Lung (tissue), 11 donors: ENCODE measurements at regions not wholly inside any gene's neighbourhood (a gene's known extent, or its start where the extent isn't known, plus 50 kb on each side); places are given as distances from the start of the nearest gene placed in this dataset.

Experiments used
- ATAC-seq: fragments of 200-7000 bp; cut with Tn5 transposase; one replicate; pipeline ENCODE4 v1.9.1; 2020; ENCODE audit warnings: moderate number of reproducible peaks; ENCODE audit not compliant: insufficient read depth, low FRiP score
- DNase-seq, 3 donors: peaks; one replicate each; pipeline ENCODE4 v3.0.0-alpha.2; 2013 to 2017
- H3K27ac ChIP-seq, 2 donors: one replicate each; pipeline ENCODE4 v1.5.1; 2013; ENCODE audit warnings: mild to moderate bottlenecking in 2 of 2, moderate library complexity in 2 of 2, control low read depth in 1 of 2, inconsistent platforms in 1 of 2, low read depth in 1 of 2, low read length in 1 of 2
- H3K27me3 ChIP-seq, 3 donors: one replicate each; pipeline ENCODE4 v1.5.1; 2013; ENCODE audit warnings: low read length in 2 of 3; ENCODE audit not compliant: control insufficient read depth in 3 of 3, insufficient read depth in 3 of 3
- H3K36me3 ChIP-seq, 4 donors: one replicate each; pipeline ENCODE4 v1.5.1; 2013; ENCODE audit warnings: low read length in 4 of 4, mild to moderate bottlenecking in 1 of 4, moderate library complexity in 1 of 4; ENCODE audit not compliant: control insufficient read depth in 4 of 4, insufficient read depth in 4 of 4
- H3K4me1 ChIP-seq, 5 donors: one replicate each; pipeline ENCODE4 v1.5.1; 2013; ENCODE audit warnings: low read length in 5 of 5, mild to moderate bottlenecking in 2 of 5, moderate library complexity in 1 of 5; ENCODE audit not compliant: control insufficient read depth in 5 of 5, insufficient read depth in 5 of 5
- H3K4me3 ChIP-seq: one replicate; pipeline ENCODE4 v1.5.1; 2013; ENCODE audit warnings: mild to moderate bottlenecking, control low read depth, moderate library complexity
- H3K9ac ChIP-seq, 2 donors: one replicate each; pipeline ENCODE4 v1.5.1; 2013; ENCODE audit warnings: low read length in 2 of 2, control low read depth in 1 of 2; ENCODE audit not compliant: insufficient read depth in 1 of 2
- H3K9me3 ChIP-seq, 4 donors: one replicate each; pipeline ENCODE4 v1.5.1; 2013; ENCODE audit warnings: low read length in 3 of 4, mild to moderate bottlenecking in 1 of 4, moderate library complexity in 1 of 4; ENCODE audit not compliant: control insufficient read depth in 4 of 4, insufficient read depth in 3 of 4
- WGBS, 2 donors: extraction: QIAGEN DNeasy Blood & Tissue Kit; methylation state at CpG; one replicate each; pipeline ENCODE4 v1.1.7; 2013; 5-methylcytosine and 5-hydroxymethylcytosine counted together
- TF ChIP-seq, protein P1 (sequence below): IDR thresholded peaks from 2 replicates; pipeline ENCODE4 v1.5.1; 2012; ENCODE audit warnings: mild to moderate bottlenecking; ENCODE audit errors: control extremely low read depth, extremely low read depth
- donor health status: control.
- donor health status: control.
- donor health status: Bipolar disorder and iron deficiency.
- donor health status: healthy.
- donor health status: DM: yes; HTN: yes; CAD: no.

DNA sequence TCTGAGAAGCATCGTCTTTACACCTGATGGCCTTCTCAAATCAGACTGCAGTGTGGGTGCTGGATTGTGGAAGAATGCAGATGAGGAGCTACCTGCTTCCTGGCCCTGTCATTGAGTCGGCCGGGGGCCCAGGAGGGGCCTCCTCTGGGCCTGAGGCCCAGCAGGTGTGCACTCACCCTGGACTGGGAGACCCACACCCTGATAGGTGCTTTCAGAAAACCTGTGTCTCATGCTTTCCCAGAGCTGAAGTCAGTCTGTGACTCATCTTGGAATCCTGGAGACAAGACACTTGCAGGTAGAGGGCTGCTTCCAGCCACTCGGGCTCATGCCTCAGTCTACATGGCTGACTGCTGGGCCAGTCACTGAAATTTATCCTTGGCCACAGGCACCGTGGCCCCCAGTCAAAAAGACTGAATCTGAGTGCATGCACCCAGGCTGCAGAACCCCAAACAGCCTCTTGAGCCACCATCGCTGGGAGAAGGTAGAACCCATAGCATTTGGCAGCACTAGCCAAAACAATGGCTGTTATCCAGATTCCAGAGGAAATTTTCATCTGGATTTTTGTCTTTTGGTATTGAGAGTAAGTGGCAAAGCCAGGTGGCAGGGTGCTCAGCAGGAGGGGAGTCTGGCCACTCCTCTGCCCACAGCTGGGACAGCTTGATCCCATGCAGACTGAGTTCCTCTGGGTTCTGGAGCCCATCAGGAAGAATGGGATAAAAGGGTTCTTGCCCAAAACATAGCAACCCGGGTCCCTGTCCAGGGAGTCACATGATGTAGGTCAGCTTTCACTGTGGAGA lies 182.0 kb upstream of the CST7 start:
- H3K4me1 ChIP-seq: peaks cover 0 to 6% (median under 1%) of the 10 kb centered on the region in 5 donors
- no peak overlapping the region for H3K4me3 ChIP-seq
- no peak overlapping the region for H3K27ac ChIP-seq
- no peak overlapping the region for H3K9ac ChIP-seq
- DNase-seq: no peak
- H3K27me3 ChIP-seq: no peaks in the 10 kb centered on the region
- ATAC-seq: no peak
- WGBS, 2 donors: 90% methylated on average over 7 of the region's 7 CpGs
- H3K9me3 ChIP-seq: peaks cover 0 to 3% (median 0%) of the 10 kb centered on the region in 4 donors
- TF ChIP-seq, protein P1, sequence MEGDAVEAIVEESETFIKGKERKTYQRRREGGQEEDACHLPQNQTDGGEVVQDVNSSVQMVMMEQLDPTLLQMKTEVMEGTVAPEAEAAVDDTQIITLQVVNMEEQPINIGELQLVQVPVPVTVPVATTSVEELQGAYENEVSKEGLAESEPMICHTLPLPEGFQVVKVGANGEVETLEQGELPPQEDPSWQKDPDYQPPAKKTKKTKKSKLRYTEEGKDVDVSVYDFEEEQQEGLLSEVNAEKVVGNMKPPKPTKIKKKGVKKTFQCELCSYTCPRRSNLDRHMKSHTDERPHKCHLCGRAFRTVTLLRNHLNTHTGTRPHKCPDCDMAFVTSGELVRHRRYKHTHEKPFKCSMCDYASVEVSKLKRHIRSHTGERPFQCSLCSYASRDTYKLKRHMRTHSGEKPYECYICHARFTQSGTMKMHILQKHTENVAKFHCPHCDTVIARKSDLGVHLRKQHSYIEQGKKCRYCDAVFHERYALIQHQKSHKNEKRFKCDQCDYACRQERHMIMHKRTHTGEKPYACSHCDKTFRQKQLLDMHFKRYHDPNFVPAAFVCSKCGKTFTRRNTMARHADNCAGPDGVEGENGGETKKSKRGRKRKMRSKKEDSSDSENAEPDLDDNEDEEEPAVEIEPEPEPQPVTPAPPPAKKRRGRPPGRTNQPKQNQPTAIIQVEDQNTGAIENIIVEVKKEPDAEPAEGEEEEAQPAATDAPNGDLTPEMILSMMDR: no peak
- H3K36me3 ChIP-seq: no peaks in the 10 kb centered on the region

DNA sequence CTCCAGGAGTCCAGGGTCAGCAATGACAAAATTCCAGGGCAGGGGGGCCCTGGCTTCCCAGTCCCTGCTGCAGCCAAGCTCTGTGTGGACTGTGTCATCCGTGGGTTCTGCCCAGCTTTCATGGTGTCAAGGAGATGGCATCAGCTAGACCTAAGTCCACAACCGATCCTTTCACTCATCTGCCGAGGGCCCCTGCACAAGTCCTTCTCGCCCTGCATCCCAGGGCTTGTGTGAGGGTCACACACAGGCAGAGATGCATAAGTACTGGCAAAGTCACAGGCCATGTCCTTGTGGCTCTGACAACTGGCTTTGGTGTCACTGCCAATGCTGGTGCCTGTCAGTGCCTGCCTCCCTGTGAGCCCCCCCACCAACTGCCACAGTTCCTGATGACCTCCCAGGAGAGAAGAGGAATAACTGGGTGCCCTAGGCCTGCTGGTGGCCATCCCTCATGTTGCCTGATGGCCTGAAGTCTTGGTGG lies 181.4 kb upstream of the CST7 start:
- TF ChIP-seq, protein P1: no peak
- ATAC-seq (no peak), DNase-seq (no peak)
- peaks cover 0 to 3% (median 0%) of the 10 kb centered on the region in 4 donors for H3K9me3 ChIP-seq
- H3K36me3 ChIP-seq: no peaks in the 10 kb centered on the region
- H3K27me3 ChIP-seq: no peaks in the 10 kb centered on the region
- H3K4me3 ChIP-seq: no peak overlapping the region
- H3K9ac ChIP-seq: no peak overlapping the region
- peaks cover 0 to 6% (median 2%) of the 10 kb centered on the region in 5 donors for H3K4me1 ChIP-seq
- no peak overlapping the region for H3K27ac ChIP-seq
- 88 to 91% methylated on average over 4 of the region's 4 CpGs for WGBS, 2 donors

DNA sequence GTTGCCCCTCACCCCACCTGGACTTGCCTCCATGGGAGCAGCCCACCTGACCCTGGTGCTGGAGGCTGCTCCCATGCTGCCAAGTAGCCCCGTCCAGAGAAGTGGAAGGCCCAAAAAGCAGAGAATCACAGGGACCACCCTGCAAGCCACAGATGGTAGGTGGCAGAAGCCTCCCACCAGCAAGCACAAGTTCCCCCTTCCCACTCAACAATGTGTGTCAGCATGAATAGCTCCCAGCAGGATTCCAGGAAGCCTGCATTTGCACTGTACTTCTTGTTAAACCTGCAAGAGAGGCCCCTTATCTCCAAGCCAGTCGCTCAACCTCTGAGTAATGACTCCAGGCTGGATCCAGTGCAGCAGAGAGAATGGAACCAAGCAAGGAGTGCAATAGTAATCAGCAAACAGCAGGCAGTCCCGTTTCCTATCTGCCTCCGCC lies 180.8 kb upstream of the CST7 start:
- peak in 1 of 3 donors; percentile 13 for DNase-seq
- Histone ChIP-seq H3K36me3 (no peaks in the 10 kb centered on the region), H3K4me1 (peaks cover 0 to 6% (median 2%) of the 10 kb centered on the region in 5 donors), H3K27me3 (no peaks in the 10 kb centered on the region), H3K4me3 (no peak overlapping the region), H3K9ac (no peak overlapping the region), H3K27ac (no peak overlapping the region), H3K9me3 (peaks cover 0 to 3% (median 0%) of the 10 kb centered on the region in 4 donors)
- WGBS, 2 donors: 67 to 78% methylated on average over 4 of the region's 4 CpGs
- ATAC-seq: no peak
- TF ChIP-seq, protein P1: no peak
